Uterus (tissue), 3 donors: ENCODE measurements at regions not wholly inside any gene's neighbourhood (a gene's known extent, or its start where the extent isn't known, plus 50 kb on each side); places are given as distances from the start of the nearest gene placed in this dataset.

Experiments used
- DNase-seq, 2 donors: peaks; one replicate each; pipeline ENCODE4 v3.0.0-alpha.2; 2019 to 2020
- H3K27ac ChIP-seq, 2 donors: fragments of 200-600 bp; sonication (generic); 1 replicate in 1 of 2; 2 replicates in 1 of 2; pipeline ENCODE4 v1.5.1; 2016 to 2018
- H3K27me3 ChIP-seq, 2 donors: fragments of 200-600 bp; sonication (generic); one replicate each; pipeline ENCODE4 v1.5.1; 2018 to 2019; ENCODE audit warnings: control low read depth in 1 of 2
- H3K36me3 ChIP-seq, 2 donors: fragments of 200-600 bp; sonication (generic); one replicate each; pipeline ENCODE4 v1.5.1; 2019; ENCODE audit warnings: control low read depth in 1 of 2
- H3K4me1 ChIP-seq, 2 donors: fragments of 200-600 bp; sonication (generic); one replicate each; pipeline ENCODE4 v1.5.1; 2018 to 2019; ENCODE audit warnings: control low read depth in 1 of 2
- H3K4me3 ChIP-seq, 2 donors: fragments of 200-600 bp; sonication (generic); 1 replicate in 1 of 2; 2 replicates in 1 of 2; pipeline ENCODE4 v1.5.1; 2018 to 2019; ENCODE audit warnings: mild to moderate bottlenecking in 1 of 2
- H3K9me3 ChIP-seq, 2 donors: fragments of 200-600 bp; sonication (generic); one replicate each; pipeline ENCODE4 v1.5.1; 2019; ENCODE audit warnings: control low read depth in 1 of 2
- POLR2A ChIP-seq, 2 donors: fragments of 450-650 bp; IDR thresholded peaks; one replicate each; pipeline ENCODE4 v1.6.1; 2016; ENCODE audit warnings: antibody characterized with exemption in 2 of 2, mild to moderate bottlenecking in 1 of 2, moderate library complexity in 1 of 2
- intact Hi-C: fragments of 100-400 bp; cut with DNase I; formaldehyde crosslinking; loops from one replicate; pipeline ENCODE4 v1.15.1; 2023; ENCODE audit warnings: low total_unique reads
- TF ChIP-seq, protein P1 (sequence below), 4 experiments: fragments of 200-600 bp in 2 of 4; fragments of 450-650 bp in 2 of 4; sonication (generic) in 2 of 4; IDR thresholded peaks; one replicate each; pipeline ENCODE4 v1.5.1; 2016 to 2019; ENCODE audit warnings: antibody characterized with exemption in 4 of 4, mild to moderate bottlenecking in 2 of 4, moderate library complexity in 1 of 4
- donor health status: DM: yes; HTN: yes; CAD: no.

DNA sequence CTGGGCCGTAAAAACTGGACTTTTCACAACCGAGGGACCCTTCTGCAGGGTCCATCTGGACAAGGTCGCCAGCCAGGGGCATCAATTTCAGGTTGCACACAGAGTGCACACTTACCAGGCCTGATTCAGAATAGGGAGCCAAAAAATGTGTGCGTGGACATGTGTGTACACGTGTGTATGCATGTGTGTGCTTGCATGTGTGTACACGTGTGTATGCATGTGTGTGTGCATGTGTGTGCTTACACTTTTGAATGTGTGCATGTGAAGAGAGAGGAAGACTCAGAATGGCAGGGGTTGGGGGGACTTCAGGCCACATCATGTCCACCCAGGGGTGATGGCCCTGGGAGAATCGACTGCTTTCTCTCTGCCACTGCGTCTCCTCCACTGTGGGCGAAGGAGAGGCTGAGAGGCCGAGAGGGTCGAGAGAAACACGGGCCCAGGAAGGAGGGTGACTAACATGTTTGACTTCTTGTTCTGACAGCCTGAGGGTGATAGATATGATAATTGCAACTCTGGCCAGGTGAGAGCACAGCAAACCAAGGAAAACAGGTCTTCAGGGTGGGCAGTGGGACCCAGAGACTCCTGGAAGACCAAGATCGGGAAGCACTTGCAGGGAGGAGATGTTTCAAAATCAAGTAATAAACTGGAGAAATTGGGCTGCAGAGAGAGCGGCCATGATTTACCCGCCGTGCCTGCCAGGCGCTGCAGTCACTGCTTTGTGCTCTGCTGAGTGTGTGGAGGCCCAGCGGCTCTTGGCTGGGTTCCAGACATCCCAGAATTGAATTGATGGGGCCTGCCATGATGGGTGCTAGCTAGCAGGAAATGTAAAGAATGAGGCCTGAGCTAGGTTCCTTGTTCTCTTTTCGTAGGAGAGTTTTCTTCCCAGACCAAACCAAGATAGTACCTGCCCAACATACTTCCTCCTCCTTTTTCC is 310.8 kb downstream of the QKI start:
- intact Hi-C loops: no loop called here
- Histone ChIP-seq H3K36me3 (no peaks in the 10 kb centered on the region), H3K9me3 (no peaks in the 10 kb centered on the region), H3K4me3 (no peak overlapping the region), H3K27me3 (no peaks in the 10 kb centered on the region), H3K27ac (no peak overlapping the region), H3K4me1 (no peaks in the 10 kb centered on the region)
- no peak for DNase-seq
- TF ChIP-seq, protein P1, sequence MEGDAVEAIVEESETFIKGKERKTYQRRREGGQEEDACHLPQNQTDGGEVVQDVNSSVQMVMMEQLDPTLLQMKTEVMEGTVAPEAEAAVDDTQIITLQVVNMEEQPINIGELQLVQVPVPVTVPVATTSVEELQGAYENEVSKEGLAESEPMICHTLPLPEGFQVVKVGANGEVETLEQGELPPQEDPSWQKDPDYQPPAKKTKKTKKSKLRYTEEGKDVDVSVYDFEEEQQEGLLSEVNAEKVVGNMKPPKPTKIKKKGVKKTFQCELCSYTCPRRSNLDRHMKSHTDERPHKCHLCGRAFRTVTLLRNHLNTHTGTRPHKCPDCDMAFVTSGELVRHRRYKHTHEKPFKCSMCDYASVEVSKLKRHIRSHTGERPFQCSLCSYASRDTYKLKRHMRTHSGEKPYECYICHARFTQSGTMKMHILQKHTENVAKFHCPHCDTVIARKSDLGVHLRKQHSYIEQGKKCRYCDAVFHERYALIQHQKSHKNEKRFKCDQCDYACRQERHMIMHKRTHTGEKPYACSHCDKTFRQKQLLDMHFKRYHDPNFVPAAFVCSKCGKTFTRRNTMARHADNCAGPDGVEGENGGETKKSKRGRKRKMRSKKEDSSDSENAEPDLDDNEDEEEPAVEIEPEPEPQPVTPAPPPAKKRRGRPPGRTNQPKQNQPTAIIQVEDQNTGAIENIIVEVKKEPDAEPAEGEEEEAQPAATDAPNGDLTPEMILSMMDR (IDR thresholded peaks at IDR 0.05): no peak
- no peak for TF ChIP-seq POLR2A (IDR thresholded peaks at IDR 0.05)

DNA sequence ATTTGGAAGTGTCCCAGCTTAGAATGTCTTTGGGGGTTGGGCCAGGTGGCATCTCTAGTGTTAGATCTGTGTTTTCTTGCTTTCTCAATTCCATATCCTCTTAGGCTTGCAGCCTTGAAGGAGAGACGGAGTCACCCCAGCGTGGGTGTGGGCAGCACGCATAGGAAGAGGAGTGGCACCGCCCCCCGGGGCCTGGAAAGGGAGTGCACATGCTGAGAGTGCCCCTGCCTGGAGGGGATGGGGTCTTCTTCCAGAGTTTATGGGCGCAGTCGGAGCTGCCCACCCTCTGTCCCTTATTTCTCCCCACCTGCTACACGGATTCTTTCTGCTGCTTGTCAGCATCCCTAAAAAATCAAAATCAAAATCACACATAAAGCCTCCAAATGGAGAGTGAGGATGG is 309.7 kb downstream of the QKI start:
- DNase-seq: no peak
- Histone ChIP-seq H3K36me3 (no peaks in the 10 kb centered on the region), H3K27me3 (no peaks in the 10 kb centered on the region), H3K4me3 (no peak overlapping the region), H3K4me1 (no peaks in the 10 kb centered on the region), H3K27ac (no peak overlapping the region), H3K9me3 (no peaks in the 10 kb centered on the region)
- intact Hi-C loops: no loop called here
- TF ChIP-seq, protein P1 (IDR thresholded peaks at IDR 0.05): no peak
- no peak for TF ChIP-seq POLR2A (IDR thresholded peaks at IDR 0.05)

DNA sequence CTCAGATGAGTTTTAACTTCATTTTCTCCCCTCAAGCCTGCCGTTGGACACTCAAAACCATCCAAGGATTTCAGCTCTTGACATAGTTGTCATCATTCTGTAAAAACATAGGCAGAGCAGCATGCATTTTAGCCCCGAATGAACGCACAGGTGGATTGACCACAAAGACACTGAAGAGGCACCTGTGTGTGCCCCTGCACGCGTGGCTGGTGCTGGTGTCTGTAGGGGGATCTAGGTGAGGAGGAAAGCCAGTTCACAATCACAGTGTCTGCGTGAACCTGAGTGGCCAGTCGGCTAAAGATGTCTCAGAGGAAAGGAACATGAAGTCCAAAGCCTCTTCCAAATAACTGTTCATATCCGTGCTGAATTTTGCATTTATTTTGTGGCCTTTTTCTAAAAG is 309.2 kb downstream of the QKI start:
- H3K4me1 ChIP-seq: no peaks in the 10 kb centered on the region
- intact Hi-C loops: no loop called here
- H3K4me3 ChIP-seq: no peak overlapping the region
- no peaks in the 10 kb centered on the region for H3K36me3 ChIP-seq
- H3K27me3 ChIP-seq: no peaks in the 10 kb centered on the region
- H3K9me3 ChIP-seq: no peaks in the 10 kb centered on the region
- no peak overlapping the region for H3K27ac ChIP-seq
- TF ChIP-seq, protein P1 (IDR thresholded peaks at IDR 0.05): no peak
- TF ChIP-seq POLR2A (IDR thresholded peaks at IDR 0.05): no peak
- no peak for DNase-seq

DNA sequence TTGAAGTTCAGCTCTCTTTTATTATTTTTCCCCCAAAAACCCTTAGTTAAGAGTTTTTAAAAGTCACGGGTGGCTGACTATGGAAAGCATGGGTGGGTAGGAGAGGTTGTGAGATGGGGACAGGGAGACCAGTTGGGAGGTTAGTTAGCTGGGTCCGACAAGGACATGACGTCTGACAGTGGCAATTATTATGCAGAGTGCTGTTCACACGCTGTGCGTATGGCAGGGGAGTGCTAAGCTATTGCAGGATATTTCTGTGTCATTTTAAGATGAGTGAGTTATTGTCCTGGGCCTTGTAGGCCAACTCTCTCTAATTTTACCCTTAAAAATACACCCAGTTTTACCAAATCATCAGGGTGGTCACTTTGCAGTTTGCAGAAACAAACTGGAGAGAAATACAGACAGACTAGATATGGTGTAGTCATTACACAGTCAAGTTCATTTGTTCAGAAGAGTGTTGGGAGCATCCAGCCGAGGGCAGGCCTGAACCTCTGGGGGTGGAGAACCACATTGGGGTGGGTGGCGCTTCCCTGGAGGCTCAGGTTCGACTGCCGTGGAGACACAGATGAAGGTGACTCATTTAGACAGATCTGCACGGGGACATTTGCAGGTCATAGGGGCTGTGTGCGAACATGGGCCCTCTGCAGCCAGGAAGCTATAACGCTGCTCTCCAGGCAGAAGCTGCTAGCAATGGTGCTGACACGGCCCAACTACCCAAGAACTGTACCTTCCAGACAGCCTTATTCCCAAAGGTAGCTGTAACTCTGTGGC is 307.6 kb downstream of the QKI start:
- intact Hi-C loops: no loop called here
- H3K36me3 ChIP-seq: no peaks in the 10 kb centered on the region
- H3K27me3 ChIP-seq: no peaks in the 10 kb centered on the region

More for the DNA sequence above, 307.6 kb downstream of the QKI start:
- Histone ChIP-seq H3K4me3 (no peak overlapping the region), H3K27ac (no peak overlapping the region), H3K9me3 (no peaks in the 10 kb centered on the region), H3K4me1 (no peaks in the 10 kb centered on the region)
- TF ChIP-seq, protein P1 (IDR thresholded peaks at IDR 0.05): no peak
- TF ChIP-seq POLR2A (IDR thresholded peaks at IDR 0.05): no peak
- no peak for DNase-seq
